Occipital lobe (tissue), 1 donor: ENCODE measurements at regions not wholly inside any gene's neighbourhood (a gene's known extent, or its start where the extent isn't known, plus 50 kb on each side); places are given as distances from the start of the nearest gene placed in this dataset.

Experiments
- DNase-seq: peaks from one replicate; lab custom pipeline; 2025; lab: John Stamatoyannopoulos, UW

DNA sequence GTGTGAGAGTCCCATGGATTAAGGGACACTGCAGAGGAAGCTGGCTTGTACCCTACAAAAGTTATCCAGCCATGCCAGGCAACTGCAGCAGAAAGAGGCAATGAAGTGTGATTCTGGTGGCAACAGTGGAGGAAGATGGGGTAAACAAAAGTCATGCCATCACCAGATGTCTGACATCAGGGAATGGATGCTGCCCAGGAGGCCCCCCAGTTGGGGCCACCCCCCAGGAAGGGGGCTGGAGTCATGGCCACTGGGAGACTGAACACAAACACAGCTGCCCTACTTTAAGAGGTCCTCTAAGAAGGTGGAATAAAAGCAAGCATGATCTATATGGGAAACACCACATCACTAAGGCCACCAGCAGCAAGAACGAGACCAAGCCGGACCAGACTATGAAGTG, 235.3 kb downstream of the KLF12 start:
- no peak for DNase-seq

DNA sequence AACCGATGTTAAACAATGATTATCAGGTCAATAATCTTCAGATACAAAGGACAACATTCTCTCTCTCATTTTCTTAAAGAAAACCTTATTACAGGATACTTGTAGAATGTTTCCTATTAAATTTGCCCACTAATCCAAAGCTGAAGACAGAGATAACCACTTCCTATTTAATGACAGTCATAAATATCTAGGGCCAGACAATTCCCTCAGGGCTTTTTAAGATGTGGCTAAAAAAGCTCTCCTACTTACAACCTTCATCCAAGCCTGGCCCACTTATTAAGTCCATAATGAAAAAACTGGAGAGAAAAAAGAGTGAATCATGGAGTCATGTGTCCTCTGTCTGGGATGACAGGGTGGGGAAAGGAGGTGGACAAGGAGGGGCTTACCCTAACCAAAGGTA, 235.9 kb downstream of the KLF12 start:
- DNase-seq: no peak

GRCh38 chr13:73894995-73895571, 239.1 kb downstream of the KLF12 start:
- DNase-seq: no peak

GRCh38 chr13:73893833-73894232, 240.4 kb downstream of the KLF12 start:
- DNase-seq: no peak

- DNase-seq: no peak
These were observed 242.4 kb downstream of the KLF12 start for GRCh38 chr13:73891805-73892204.

- no peak for DNase-seq
These were observed 251.0 kb downstream of the KLF12 start for GRCh38 chr13:73883162-73883561.

DNA sequence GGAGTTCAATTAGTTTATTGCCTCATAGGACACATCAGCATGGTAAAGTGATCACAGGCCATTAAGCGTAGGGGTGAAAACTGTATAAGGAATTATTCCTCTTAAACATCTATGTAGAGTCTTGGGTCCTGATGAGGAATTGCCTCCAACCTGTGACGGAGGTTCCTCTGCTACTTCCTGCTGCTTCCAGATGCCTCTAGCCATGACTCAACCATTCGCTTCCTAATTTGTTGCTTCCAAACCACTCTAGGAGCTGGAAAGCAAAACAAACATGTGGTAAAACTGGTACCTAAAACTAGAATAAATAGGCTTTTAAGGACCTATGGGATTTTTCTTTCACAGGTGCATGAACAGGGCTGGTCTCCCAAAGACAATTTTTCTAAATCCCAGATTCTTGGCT, 253.8 kb downstream of the KLF12 start:
- no peak for DNase-seq

- DNase-seq: no peak
These were observed 254.7 kb downstream of the KLF12 start for GRCh38 chr13:73879346-73880015.

DNA sequence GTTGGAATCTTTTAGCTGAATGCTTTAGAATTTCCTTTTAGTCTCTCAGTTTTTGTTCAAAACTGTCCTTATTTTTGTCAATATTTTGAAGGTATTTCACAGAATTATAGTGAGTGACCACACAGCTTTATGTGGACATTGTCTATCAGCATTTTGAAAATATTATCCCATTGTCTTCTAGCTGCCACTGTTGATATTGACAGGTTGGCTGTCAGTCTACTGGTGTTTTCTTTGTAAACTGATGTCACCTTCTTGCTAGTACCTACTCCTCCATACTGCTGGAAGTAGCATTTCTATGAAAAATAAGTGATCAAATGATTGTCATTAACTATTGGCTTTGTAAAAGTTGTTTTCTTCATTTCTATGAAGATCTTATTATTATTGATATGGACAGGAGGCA, 256.8 kb downstream of the KLF12 start:
- DNase-seq: no peak

DNA sequence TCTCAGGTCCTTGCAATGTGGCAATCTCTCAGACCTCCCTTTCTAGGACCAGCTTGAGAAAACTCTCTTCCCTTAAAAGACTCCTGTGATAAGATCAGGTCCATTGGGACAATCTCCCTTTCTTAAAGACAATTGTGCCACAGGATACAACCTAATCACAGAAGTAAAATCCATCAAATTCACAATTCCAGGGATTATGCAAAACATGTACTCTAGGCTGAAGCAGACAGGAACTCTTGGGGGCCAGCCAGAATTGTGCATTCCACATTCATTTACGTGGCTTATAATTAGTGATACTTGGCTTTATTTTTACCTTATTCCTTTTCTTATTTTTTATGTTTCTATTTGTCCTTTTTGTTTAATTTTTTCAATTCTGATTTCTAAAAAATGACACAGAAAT, 257.9 kb downstream of the KLF12 start:
- no peak for DNase-seq

GRCh38 chr13:73873940-73874830, 260.0 kb downstream of the KLF12 start:
- DNase-seq: no peak

DNA sequence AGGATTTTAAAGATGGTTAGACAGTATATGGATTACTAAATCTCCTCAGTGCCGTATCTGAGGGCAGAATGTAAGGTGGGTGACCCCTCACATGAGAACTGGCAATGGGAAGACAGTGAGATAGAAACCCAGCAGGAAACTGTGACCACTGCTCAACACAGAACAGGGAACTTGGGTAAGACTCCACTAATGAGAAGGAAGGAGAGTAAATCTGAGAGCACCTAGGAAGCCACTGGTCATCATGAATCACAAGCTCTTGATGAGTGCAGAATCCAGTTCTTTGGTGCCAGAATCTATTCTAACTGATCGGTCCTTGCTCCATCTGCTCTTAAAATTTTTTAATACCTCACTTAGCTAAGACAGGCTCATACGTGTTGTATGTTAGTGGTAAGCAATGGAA, 261.8 kb downstream of the KLF12 start:
- DNase-seq: no peak

- DNase-seq: no peak
These were observed 263.0 kb downstream of the KLF12 start for GRCh38 chr13:73870970-73871935.

DNA sequence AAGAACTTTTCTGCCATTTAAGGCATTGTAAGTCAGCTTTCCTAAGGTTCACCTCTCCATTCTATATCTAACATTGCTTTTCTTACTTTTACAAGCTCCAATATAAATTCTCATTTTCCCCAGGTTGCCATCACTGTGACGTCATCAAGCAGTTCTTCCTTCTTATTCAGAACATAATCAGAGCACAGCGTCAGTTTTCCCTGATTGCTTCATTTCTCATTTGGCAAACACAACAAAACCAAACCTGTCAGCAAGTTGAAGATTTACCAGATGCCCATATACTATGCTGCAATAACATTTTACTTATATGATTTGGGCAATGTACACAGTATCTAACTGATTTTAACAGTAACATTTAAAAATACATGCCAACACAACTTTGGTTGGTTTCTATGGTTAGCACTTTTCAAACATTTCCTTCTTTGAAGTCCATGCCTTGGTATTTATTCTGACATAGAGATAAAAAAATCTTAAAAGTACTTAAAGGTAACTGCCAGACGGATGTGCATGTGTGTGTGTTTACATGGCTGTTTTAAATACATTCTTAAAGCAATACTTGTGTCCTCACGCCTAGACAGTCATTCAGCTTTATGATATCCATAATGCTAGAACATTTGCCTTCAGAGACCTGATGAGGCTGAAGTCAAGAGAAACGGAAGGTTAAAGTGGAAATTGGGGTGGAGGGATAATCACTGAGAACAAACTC, 264.0 kb downstream of the KLF12 start:
- DNase-seq: no peak

GRCh38 chr13:73865027-73865426, 269.2 kb downstream of the KLF12 start:
- no peak for DNase-seq

GRCh38 chr13:73861136-73861535, 273.1 kb downstream of the KLF12 start:
- DNase-seq: no peak

- no peak for DNase-seq
These were observed 273.7 kb downstream of the KLF12 start for GRCh38 chr13:73860501-73860900.

GRCh38 chr13:73859841-73860240, 274.4 kb downstream of the KLF12 start:
- DNase-seq: no peak

GRCh38 chr13:73857106-73857505, 277.1 kb downstream of the KLF12 start:
- no peak for DNase-seq

GRCh38 chr13:73851104-73851503, 283.1 kb downstream of the KLF12 start:
- DNase-seq: no peak
